8988T (cell line): ENCODE measurements at regions not wholly inside any gene's neighbourhood (a gene's known extent, or its start where the extent isn't known, plus 50 kb on each side); places are given as distances from the start of the nearest gene placed in this dataset.

Experiments
- DNase-seq: peaks from one replicate; pipeline ENCODE4 v3.0.0; 2011

DNA sequence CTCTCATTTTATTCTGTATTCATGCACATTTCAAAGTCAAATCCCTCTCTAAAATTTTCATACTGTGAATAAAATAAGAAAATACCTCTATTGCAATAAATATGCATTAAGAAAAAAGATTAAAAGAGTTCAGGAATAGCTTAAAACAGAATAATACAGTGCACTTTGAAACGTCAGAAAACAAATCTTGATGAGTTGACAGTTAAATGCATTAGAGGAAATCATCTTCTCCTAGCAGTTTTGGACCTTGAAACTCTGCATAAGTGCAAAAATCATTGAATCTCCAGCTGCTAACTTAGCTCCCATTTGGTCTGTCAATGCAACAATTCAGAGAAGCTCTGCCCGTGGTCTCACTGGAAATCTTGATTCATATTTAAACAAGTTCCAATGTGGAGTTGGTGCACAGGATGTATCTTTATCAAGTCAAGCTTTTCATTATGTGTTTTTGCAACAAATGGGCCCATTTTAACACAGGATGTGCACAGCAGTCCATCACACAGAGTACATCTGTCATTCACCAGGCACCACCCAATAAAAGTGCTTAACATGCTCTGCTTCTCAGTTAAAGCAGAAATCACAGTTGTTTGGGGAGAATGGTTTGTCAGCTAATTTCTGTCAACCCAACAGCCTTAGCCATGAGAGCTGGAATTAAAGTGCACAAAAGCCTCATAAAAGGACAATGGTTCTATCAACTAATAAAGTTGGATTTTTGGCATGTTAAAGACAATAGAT is 98.8 kb upstream of the ARRDC4 start:
- no peak for DNase-seq

GRCh38 chr15:97866959-97867358 is 93.5 kb upstream of the ARRDC4 start:
- no peak for DNase-seq

- no peak for DNase-seq
These were observed 92.6 kb upstream of the ARRDC4 start for GRCh38 chr15:97867870-97868269.

DNA sequence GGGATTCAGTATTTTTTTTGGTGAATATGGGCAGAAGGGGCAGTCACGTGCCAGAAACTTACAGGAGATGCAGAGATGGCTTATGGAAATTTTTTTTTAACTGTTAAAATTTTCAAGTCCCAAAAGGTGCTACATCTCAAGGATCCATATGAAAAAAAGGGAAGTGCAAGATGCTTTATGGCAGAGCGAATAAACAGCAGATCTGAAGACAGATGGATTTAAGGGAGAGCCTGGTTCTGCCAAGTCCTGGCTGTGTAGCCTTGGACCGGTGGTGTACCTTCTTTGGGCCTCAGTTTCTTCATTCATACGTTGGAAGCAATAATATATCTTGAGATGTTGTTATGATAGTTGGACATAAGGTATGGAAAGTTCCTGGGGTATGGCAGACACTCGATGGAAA is 91.5 kb upstream of the ARRDC4 start:
- DNase-seq: no peak

DNA sequence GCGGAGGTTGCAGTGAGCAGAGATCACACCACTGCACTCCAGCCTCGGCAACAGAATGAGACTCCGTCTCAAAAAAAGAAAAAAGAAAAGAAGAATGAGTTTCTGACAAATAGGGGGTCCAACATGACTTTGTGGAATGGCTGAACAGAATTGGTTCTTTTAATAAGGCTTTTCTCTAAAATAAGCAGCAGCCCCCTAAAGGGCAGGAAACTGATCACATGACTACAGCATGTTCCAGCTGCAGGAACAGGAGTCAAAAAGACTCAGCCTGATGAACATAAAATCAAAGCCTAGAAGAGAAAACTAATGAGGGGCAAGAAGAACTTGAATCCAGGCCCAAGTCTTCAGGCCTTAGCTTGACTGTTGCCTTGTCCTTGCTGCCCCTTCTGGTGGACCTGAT is 89.7 kb upstream of the ARRDC4 start:
- no peak for DNase-seq

DNA sequence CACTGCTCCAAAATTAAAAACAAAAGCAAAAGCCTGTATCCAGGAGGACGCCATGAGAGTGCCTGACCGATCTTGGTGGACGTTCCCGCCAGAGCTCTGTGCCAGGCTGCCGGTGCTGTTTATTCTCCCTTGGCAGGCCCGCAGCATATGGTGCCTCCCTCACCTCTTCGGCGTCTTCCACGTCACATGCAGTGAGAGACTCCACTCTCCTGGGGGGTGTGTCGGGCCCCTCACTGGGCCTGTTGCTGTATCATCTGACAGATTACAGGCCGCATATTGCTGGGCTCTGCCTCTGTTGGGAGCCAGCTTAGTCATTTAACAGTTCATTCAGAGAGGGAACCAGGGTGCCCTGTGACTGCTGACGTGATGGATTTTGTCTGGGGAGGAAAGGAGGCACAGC is 86.4 kb upstream of the ARRDC4 start:
- no peak for DNase-seq

- no peak for DNase-seq
These were observed 85.4 kb upstream of the ARRDC4 start for GRCh38 chr15:97875025-97875512.

DNA sequence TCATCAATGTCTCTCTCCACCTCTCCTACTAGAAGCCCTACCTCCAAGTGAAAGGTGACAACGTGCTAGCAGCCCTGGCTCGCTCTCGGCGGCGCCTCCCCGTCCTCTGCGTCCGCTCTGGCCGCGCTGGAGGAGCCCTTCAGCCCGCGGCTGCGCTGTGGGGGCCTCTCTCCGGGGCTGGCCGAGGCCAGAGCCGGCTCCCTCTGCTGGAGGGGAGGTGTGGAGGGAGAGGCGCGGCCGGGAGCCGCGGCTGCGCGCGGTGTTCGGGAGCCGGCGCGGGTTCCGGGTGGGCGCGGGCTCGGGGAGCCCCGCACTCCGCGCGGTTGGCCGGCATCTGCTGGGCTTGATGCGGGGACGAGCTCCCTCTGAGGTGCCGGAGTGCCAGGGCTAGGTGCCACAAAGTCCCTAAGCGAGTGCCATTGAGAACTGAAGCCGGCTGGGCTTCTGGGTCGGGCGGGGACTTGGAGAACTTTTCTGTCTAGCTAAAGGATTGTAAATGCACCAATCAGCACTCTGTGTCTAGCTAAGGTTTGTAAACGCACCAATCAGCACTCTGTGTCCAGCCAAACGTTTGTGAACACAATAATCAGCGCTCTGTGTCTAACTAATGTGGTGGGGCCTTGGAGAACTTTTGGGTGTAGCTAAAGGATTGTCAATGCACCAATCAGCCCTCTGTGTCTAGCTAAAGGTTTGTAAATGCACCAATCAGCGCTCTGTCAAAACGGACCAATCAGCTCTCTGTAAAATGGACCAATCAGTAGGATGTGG is 84.8 kb upstream of the ARRDC4 start:
- DNase-seq: no peak

DNA sequence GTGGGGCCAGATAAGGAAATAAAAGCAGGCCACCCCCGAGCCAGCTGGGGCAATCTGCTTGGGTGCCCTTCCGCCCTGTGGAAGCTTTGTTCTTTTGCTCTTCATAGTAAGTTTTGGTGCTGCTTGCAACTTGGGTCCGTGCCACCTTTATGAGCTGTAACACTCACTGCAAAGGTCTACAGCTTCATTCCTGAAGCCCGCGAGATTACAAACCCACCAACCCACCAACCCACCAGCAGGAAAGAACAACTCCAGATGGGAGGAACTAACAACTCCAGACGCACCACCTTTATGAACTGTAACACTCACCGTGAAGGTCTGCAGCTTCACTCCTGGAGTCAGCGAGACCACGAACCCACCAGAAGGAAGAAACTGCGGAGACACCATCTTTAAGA is 84.2 kb upstream of the ARRDC4 start:
- DNase-seq: no peak

DNA sequence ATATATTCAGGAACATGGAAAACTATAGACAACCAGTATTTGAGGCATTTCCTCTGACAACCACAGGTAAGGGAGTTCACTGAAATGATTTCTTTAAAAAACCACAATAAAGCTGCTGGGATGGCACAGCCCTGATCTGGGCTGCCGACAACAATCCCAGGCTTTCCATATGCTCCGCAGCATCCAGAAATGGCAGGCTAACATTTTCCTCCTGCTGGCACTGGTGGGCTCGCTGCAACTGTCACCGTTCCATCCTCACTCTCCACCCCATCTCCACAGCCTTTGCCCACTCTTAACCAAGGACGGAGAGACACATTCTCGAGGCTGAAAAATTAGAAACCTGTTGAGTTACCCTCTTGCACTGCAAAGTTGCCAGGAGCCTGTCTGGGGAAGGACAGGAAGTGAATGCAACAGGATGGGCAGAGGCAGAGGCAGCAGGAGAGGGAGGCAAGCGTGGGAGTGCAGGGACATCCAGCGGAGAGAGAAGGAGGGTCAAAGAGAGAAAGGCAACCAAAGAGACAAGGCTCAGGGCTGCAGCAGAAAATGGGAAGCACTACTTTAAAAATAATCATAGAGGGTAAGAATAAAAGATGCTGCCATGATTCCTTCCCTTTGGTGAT is 79.0 kb upstream of the ARRDC4 start:
- no peak for DNase-seq

GRCh38 chr15:97884513-97885131 is 75.9 kb upstream of the ARRDC4 start:
- DNase-seq: no peak

- no peak for DNase-seq
These were observed 70.2 kb upstream of the ARRDC4 start for GRCh38 chr15:97890307-97890706.

- DNase-seq: no peak
These were observed 68.2 kb upstream of the ARRDC4 start for GRCh38 chr15:97892167-97892938.

DNA sequence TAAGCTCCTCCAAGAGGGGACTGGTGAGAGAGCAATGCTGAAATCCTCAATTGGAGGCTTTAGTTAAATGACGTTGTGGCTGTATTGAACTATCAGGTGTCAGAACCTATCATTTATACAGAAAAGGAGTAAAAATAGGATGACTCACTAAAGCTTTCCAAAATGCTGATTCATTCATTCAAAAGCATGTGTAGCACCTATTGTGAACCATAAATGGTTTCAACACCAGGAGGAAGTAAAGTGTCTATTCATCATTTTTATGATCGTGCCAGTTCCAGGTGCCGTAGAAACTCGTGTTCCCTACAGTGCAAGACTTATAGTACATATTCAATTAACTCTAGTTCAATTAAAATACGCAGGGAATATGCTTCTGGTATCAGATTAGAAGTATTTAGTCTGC is 66.5 kb upstream of the ARRDC4 start:
- DNase-seq: no peak

DNA sequence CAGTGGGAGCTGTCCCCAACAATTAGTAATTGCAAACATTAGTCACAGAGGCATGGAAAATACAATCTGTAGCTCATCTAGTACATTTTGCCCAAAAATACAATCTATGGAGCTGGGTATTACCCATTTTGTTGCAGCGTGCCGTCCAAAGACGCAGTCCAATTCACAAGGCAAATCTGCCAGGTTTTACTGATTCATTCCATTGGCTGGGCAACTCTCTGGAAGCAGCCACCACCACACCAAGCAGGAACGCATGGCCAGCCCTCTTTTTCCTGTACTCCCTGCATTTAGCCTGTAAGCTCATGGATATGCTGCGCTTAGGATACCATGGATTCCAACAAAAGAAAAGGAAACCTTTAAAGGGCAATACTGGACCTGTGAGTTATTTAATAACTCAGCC is 60.5 kb upstream of the ARRDC4 start:
- no peak for DNase-seq

GRCh38 chr15:97902140-97902780 is 58.2 kb upstream of the ARRDC4 start:
- no peak for DNase-seq

- DNase-seq: no peak
These were observed 56.9 kb upstream of the ARRDC4 start for GRCh38 chr15:97903560-97903959.

DNA sequence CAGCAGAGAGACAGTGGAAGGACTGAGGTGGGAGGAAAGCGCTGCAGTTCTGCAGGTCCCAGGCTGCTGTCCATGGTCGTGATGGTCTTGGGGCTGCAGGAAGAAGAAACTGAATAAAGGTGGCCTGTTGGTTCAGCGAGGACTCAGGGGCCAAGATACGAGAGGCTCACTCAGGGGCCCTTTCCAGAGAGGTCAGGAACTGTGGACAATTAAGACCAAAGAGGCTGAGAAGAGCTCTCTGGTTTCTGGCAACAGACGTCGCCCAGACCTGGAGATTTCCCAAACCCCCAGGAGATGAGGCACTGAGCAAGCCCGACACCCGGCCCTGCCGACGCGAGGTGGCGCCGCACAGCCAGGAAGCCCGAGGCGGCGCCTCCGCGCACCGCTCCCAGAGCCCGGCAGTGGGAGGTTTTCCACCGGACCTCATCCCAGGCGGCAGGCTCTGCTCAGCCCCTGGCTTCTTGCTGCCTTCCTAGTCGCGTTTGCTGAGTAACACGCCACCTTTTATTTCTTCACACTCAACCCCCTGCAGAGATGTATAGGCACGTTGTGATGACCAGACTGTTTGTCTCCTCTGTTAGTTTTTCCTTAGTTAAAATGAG is 56.4 kb upstream of the ARRDC4 start:
- DNase-seq: peak; percentile 46

DNA sequence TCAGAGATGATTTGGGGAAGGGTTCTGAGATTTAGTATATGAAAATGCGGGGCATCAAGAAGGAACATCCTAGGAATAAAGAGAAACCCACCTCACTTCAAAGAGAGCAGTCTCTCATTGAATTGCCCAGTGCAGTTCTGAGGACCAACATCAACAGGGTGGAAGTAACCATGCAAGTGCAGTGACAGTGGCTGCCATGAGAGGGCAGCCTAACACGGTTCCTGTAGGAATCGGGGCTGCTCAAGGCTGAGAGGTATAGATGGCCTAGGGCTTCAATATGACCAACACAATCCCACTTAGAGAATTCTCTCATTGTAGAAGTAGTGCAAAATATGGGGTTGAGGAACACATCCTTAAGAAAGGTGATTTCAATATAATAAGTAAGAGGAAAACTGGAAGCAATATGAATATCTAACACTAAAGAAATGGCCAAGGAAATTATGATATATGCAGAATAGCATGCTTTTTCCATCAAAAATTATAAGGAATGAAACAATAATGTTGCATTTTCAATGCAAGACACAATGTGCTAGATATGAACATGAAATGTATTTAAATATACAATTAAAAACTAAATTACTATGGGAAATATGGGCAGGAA is 51.1 kb upstream of the ARRDC4 start:
- DNase-seq: peak; percentile 18
